MM.1S (cell line): ENCODE measurements at regions not wholly inside any gene's neighbourhood (a gene's known extent, or its start where the extent isn't known, plus 50 kb on each side); places are given as distances from the start of the nearest gene placed in this dataset.

Experiments used
- CTCF ChIP-seq: fragments of 300-600 bp; sonication (generic); IDR thresholded peaks from 2 replicates; pipeline ENCODE4 v1.5.1; 2016; ENCODE audit warnings: antibody characterized with exemption, low read length, mixed read lengths
- EZH2 ChIP-seq: fragments of 300-600 bp; sonication (generic); optimal IDR thresholded peaks from 2 replicates; pipeline ENCODE3; 2017; ENCODE audit warnings: low read depth, mild to moderate bottlenecking, antibody characterized with exemption, low read length, mixed read lengths
- EZH2phosphoT487 ChIP-seq: fragments of 300-600 bp; sonication (generic); IDR thresholded peaks from 2 replicates; pipeline ENCODE4 v1.6.1; 2018; ENCODE audit warnings: antibody characterized with exemption, low read length

- TF ChIP-seq EZH2 (no peak), CTCF (no peak), EZH2phosphoT487 (no peak)
Measured at GRCh38 chr1:82052563-82052962, 251.8 kb downstream of the ADGRL2 start.
